HG02884 (cell line): ENCODE measurements at regions not wholly inside any gene's neighbourhood (a gene's known extent, or its start where the extent isn't known, plus 50 kb on each side); places are given as distances from the start of the nearest gene placed in this dataset.
A peak's percentile ranks its signal among the peaks of the same experiment; 100 is the strongest.
"Not testable (repeated sequence)": the region's sequence is repeated elsewhere in the genome, so short reads cannot be mapped to it uniquely, and the experiment has no call there.

Source experiments
- ATAC-seq: cut with Tn5 transposase; IDR thresholded peaks from one replicate; pipeline ENCODE4 v1.9.1; 2021; ENCODE audit warnings: mild to moderate bottlenecking, moderate library complexity; ENCODE audit not compliant: unreplicated experiment

DNA sequence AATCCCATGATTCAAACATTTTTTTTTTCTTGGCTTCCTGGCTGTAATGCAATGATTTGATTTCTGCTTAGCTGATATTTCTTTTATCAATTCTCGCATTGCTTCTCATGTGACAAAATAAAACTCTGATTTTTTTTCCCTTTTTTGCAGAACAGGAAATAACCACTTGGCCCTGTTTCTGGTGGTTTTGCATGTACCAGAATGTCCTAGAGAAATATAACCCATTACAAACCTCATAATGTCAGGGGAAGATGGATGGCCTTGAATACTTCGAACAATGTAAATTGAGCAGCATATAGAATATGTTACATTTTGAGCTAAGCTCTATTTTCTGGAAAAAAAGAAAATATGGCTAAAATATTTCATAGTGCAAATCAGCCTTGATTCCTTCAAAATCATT is 275.6 kb downstream of the RAP2B start:
- ATAC-seq, result no peak

DNA sequence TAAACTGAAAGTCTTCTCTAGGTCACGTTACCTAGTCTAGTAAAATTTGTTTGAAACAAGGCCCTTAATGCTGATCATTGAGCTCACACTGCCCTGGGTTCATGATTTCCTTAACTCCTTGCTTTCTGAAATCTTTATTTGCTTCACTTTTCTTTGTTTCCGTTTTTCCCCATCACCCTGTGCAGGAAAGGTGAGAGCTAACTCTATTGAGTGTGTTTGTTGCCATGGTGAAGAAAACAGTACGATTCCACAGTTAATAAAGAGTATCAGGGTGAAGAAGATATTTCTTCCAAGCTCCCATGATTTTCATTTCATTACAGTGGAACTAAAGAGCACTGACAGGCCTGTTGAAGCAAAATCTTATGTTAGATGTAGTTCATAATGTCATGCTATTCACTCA is 276.2 kb downstream of the RAP2B start:
- ATAC-seq, result no peak

DNA sequence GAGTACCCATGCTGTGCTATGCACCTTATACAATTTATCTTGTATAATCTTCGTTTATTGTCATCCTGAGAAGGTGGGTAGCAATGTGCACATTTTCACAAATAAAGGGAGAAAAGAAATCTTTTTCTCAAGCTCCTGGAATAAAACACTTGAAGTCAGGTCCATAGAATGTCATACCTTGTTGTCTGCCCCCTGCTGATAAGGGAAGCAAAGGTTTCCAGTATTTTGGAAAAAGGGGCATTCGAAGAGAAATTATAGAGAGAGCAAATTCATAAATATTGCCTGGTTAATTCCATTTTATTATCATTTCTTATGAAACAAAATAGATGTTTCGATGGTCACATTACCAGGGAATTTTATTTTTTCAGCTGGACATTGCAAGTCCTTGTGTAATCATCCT is 277.8 kb downstream of the RAP2B start:
- no peak for ATAC-seq

DNA sequence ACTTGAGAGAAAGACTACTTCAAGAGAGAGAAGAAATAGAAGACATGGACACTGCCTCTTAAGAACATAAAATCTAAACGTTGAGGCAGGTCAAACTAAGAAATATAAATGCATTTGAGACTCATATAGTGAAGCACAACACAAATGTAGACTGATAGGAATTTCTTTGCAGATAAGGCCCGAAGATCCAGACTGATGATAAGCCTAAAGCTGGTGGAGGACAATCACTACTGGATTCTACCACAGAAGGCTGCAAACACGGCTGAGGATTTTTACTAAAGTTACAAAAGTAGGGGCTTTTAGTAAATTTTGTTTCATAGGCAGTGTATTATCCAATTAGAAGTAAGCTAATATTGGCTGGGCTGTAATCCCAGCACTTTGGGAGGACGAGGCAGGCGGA is 278.3 kb downstream of the RAP2B start:
- ATAC-seq, result no peak

DNA sequence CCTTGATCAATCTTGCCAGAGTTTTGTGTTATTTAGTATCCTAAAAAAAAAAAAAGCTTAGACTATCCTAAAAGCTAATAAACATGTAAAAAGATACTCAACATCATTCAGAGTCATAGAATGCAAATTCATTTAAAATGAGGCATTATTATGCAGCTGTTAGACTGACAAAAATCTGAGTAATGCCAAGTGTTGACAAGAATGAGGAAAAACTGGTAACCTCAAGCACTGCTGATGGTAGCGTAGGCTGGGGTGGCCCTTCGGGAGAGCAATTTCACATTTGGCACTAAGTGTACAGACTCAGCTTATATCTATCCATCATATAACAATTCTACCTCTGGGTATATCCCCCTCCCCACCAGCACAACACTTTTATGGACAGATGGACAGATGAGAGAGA is 280.4 kb downstream of the RAP2B start:
- no peak for ATAC-seq

DNA sequence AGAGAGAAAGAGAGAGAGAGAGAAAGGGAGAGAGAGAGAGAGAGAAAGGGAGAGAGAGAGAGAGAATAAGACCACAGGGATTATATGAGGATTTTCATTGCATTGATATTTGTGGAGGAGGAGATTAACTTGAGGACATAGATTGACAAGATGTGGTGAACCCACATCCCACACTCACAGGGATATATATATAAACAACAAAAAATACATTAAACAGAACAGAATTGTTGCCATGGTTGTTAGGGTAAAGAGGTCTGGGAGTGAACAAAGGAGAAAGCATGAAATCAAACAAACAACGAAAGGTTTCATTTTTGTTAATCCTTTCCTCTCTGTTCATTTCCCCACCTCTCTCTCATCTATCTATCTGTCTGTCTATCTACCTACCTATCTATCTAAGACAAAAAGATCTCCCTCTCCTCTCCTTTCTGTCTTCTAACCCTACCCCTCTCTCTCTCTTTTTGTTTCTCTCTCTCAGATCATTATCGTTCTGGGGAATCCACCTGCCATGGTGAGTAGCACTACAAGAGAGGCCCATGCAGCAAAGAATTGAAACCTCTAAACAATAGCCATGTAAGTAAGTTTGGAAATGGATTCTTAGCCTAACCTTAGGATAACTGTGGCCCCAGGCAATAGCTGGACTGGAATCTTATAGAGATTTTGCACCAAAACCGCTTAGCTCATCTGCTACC is 280.9 kb downstream of the RAP2B start:
- no peak for ATAC-seq

DNA sequence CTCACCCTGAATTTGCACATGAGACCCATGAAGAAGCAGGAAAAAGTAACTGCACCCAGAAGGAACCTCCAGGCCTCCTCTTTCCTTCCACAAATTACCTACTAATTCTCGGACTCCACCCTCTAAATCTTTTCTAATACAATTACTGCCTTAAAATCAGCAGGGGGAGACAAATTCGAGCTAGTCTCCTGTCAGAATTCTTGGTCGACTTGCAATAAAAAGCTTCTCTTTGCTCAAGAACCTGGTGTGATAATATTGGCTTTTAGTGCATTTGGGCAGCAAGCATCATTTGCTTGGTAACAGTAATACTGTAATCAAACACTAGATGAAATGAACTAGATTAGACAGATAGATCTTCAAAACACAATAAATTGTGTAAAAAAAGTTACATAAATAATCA is 281.9 kb downstream of the RAP2B start:
- ATAC-seq, result no peak

DNA sequence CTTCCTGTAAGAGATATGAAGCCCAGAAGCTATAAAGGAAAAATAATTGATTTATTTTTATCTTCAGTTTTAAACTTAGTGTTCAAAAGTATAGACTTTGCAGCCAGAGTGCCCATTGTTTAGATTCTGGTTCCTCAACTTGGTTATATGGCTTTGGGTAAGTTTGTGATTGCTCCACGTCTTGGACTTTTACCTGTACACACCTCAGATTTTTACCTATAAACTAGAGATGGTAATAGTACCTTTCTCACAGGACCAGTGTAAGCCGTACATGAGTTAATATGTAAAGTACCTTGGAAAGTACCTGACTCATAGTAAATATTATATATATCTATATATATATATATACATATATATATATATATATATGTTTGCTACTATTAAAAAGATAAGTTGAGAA is 283.8 kb downstream of the RAP2B start:
- no peak for ATAC-seq

DNA sequence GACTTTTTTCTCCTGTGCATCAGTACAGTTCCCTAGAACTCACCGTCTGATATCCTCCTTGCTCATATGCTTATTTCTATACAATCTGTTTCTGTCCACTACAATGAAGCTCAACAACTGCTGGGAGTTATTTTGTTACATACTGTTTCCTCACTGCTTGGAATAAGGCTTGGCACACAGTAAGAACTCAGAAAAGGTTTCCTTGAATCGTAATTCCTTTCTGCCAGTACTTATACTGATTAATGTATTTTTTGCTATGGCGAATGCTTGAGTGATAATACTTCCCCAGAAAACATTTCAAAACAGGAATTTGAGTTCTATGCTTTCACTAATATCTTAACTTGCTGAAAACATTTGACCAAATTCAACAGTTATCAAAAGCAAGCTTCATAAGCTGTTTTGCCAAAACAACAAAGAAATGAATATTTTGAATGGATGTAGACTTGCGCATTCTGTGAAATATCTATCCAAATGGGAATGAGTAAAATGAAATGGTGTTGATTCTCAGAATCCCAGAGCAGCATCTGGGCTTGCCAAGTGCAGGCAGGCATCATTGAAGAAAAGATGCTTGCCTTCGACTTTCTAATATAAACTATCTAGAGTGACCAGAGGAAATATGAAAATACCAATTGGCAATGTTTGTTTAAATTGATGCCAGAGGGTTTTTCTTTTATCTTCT is 286.3 kb downstream of the RAP2B start:
- ATAC-seq, result no peak

DNA sequence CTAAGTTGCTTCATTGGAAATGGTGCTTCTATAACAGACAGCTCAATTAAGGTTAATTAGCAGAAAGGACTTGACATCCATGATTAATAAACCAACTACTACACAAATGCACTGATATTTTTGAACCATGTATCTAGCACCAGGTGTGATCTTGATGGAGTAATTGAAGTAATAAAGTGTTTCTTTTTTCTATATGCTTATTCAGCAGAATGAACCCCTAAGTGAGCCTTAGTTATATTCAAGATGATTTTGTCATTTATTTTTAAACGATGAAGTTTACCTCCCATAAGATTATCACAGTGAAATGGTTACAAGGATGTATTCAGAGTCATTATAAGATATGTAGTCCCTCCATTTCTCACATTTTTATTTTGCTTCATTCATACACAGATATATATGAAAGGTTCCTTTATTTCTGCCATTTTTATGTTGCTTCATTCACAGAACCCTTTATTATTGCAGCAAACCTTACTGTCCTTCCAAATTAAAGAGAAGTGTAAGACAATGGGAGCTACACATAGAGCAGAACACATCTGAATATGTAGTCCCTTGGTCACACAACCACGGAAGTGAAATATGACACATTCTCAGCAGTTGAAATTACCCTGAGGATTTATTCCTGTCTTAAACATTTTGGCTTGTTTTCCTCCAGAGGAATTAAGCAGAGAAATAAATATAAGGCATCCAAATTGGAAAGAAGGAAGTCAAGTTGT is 295.0 kb downstream of the RAP2B start:
- ATAC-seq, result no peak

DNA sequence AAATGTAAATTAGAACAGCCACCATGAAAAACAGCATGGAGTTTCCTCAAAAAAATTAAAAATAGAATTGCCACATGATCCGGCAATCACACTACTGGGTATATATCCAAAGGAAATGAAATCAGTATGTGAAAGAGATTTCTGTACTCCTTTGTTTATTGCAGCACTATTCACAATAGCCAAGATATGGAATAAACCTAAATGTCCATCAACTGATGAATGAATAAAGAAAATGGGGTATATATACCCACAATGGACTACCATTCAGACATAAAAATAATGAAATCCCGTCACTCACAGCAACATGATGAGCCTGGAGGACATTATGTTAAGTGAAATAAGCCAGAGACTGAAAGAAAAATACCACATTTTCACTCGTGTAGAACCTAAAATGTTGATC is 296.9 kb downstream of the RAP2B start:
- ATAC-seq, result no peak

DNA sequence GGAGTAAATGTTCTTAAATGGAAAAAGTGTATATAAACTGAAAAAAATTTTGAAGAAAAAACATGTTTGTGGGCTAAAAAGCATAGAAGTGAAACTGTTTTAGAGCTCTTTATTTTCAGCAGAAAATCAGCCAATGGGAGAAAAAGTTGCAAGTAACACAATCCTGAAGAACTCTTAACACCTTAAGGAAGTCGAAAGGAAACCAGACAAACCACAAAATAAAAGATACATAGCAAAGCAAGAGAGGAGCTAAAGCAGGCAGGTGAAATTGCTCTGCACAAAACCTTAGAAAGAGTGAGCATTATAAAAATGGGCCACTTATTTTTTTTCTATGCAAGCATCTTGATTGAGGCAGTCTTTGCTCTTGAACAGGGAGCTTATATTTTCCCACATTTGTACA is 300.5 kb downstream of the RAP2B start:
- no peak for ATAC-seq

DNA sequence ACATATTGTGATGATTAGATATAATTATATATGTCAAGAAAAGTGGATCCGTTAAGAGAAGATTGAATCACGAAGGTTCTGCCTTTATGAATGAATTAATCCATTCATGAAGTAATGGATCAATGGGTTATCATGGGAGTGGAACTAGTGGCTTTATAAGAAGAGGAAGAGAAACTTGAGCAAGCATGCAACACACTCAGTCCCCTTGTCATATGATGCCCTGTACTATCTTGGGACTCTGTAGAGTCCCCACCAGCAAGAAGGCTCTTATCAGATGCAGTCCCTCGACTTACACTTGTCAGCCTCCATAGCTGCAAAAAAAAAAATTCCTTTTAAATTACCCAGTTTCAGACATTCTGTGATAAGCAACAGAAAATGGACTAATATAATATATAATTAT is 301.9 kb downstream of the RAP2B start:
- peak; percentile 96 for ATAC-seq

DNA sequence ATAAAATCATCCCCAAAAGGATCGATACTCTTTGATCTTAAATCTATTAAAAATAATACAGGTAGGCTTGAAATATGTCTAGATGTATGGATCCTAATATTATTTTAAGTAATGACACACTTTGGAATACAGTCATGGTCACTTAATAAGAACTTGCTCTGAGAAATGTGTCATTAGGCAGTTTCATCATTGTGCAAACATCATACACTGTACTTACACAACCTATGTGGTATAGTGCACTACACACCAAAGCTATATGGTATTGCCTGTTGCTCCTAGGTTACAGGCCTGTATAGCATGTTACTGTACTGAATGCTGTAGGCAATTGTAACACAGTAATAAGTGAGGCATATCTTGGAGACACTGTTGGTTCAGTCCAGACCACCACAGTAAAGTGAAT is 307.1 kb downstream of the RAP2B start:
- no peak for ATAC-seq

DNA sequence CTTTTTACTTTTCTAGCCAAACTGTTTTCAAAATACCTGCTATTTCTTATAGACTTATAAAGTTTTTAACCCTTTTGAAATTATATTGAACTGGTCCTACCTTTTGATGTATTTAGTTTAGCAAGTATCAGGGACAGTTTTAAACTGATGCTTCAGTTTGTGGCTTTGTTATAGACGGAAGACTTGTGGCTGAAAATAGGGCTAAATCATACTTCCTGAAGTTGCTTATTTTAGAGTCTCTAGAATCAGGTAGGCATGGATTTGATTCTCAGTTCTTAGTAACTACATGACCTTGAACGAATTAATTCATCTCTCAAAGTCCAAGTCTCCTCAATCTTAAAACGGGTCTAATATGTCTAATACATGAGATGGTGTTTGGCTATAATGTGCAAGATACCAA is 322.8 kb downstream of the RAP2B start:
- ATAC-seq, result peak; percentile 52

DNA sequence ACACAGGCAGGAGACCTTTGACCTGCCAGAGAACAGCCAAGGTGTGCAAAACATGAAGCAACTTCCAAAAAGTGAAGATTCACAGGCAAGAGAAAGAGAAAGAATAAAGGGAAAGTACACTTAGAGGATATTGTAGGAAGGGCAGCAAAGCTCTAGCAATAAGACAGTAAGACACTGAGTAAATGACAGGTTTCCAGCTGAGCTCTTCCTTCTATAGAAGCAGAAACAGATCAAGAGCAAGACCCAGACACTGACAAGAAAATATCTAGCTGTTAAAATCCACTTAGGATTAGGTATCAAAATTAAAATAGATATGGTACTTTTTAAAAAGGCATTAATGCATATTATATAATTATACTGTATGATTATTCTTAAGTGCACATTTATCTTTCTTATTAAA is 333.4 kb downstream of the RAP2B start:
- ATAC-seq, result no peak

DNA sequence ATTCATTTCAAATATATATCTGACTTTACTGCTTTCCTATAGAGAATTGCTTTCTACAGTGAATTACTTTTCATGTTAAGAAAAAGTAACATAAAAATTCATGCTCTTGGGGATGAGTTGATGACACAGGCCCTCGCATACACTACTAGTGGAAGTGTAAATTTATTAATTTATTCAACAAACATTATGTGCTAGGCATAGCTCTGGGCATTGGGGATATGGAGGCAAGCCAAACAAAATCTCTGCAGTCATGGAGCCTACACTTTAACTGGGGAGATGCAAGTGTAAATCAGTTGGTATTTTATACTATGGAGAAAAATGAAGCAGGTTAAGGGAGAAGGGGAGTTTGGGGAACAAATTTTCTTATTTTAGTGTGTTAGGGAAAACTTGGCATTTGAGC is 340.7 kb downstream of the RAP2B start:
- ATAC-seq, result no peak

DNA sequence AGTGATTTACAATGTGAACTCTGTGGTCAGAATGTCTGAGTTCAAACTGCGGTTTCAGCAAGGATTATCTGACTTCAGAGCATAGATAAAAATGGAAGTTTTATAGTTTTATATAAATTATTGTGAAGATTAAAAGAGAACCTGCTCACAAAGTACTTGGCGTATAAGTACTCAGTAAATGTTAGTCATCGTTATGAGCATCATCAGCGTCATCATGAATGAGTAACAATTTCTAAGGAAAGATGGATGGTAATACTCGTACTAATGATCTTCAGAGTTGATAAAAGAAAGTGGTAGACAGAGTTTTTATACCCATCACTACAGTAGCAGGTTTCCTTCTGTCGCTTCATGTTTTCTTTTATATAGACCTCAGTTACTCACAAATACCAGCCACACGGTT is 341.8 kb downstream of the RAP2B start:
- no peak for ATAC-seq

DNA sequence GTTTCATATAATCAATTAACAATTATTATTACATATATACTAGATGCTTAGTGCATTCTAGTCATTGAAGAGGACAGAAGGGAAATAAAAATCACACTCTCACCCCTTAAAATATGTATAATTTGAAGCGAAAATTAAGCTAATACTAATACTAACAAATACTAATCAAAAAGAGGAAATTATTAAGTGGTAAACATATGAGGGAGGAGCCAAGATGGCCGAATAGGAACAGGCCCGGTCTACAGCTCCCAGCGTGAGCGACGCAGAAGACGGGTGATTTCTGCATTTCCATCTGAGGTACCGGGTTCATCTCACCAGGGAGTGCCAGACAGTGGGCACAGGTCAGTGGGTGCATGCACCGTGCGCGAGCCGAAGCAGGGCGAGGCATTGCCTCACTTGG is 344.2 kb downstream of the RAP2B start:
- ATAC-seq, result not testable (repeated sequence)

DNA sequence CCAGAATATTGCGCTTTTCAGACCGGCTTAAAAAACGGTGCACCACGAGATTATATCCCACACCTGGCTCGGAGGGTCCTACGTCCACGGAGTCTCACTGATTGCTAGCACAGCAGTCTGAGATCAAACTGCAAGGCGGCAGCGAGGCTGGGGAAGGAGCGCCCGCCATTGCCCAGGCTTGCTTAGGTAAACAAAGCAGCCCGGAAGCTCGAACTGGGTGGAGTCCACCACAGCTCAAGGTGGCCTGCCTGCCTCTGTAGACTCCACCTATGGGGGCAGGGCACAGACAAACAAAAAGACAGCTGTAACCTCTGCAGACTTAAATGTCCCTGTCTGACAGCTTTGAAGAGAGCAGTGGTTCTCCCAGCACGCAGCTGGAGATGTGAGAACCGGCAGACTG is 344.7 kb downstream of the RAP2B start:
- not testable (repeated sequence) for ATAC-seq

DNA sequence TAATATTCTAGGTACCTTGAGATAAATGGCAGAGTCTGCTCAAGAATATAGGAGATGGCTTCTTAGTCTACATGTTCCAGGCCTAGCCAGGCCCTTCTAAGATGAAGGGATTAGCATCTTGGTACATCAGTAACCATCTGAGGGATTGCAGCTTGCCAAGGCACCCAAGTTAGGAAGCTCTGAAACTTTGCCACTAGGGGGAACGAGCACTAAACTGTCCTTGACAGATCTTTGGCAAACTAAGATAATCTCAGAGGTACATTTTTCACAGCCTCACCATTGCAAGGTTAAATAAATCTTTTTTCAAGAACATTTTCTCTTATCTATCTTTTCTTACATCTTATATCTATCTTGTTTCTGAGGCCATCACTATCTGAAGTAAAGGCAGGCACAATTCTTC is 351.2 kb downstream of the RAP2B start:
- ATAC-seq, result no peak

DNA sequence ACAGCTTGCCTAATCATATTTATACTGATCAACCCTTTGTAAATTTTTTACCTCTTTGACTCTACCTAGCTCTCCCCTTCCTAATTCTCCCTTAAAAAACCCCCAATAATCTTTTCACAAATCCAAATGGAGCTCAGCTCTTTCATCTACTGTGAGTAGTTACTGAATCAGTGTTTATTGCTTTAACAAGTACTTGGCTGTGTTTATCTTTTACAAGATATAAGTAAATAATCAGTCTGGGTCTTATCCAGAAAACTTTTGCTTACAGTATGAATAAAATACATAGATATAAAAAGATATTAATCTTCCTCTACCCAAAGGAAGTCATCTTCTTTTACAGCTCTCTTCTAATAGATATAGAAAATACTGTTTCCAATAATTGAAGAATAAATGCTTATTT is 366.4 kb downstream of the RAP2B start:
- no peak for ATAC-seq
